Neural cell (in vitro differentiated cells): ENCODE measurements at regions not wholly inside any gene's neighbourhood (a gene's known extent, or its start where the extent isn't known, plus 50 kb on each side); places are given as distances from the start of the nearest gene placed in this dataset.

ENCODE experiments used
- H2AFZ ChIP-seq: fragments of 200-600, 300-800 bp; sonication (generic), shearing (Covaris generic); 2 replicates; pipeline ENCODE4 v1.6.0; 2014; ENCODE audit warnings: low read depth, mild to moderate bottlenecking, antibody characterized with exemption, low read length, moderate library complexity
- H3F3A ChIP-seq: fragments of 200-600 bp; shearing (Covaris generic); 2 replicates; pipeline ENCODE4 v1.6.1; 2016; ENCODE audit warnings: mild to moderate bottlenecking, moderate library complexity, mixed read lengths, antibody characterized with exemption, low read length; ENCODE audit not compliant: insufficient read depth, poor library complexity, severe bottlenecking
- H3K27ac ChIP-seq: fragments of 200-600, 300-800 bp; sonication (generic), shearing (Covaris generic); 2 replicates; pipeline ENCODE4 v1.5.1; 2014; ENCODE audit warnings: mild to moderate bottlenecking, low read length, moderate library complexity
- H3K27me3 ChIP-seq: fragments of 300-800, 200-600 bp; sonication (generic), shearing (Covaris generic); 2 replicates; pipeline ENCODE4 v1.6.0; 2014; ENCODE audit warnings: mild to moderate bottlenecking, low read depth, low read length, moderate library complexity; ENCODE audit not compliant: insufficient read depth
- H3K36me3 ChIP-seq: fragments of 300-800, 200-600 bp; sonication (generic), shearing (Covaris generic); 2 replicates; pipeline ENCODE4 v1.5.1; 2014; ENCODE audit warnings: mild to moderate bottlenecking, antibody characterized with exemption, low read length, moderate library complexity; ENCODE audit not compliant: insufficient read depth
- H3K4me2 ChIP-seq: fragments of 300-800, 200-600 bp; sonication (generic), shearing (Covaris generic); 2 replicates; pipeline ENCODE4 v1.6.0; 2014; ENCODE audit warnings: mild to moderate bottlenecking, low read length
- H3K4me3 ChIP-seq: fragments of 300-800, 200-600 bp; sonication (generic), shearing (Covaris generic); 2 replicates; pipeline ENCODE4 v1.5.1; 2014; ENCODE audit warnings: mild to moderate bottlenecking, low read length, moderate library complexity
- H3K79me2 ChIP-seq: fragments of 200-600 bp; shearing (Covaris generic); replicated peaks from 2 replicates; pipeline ENCODE4 v1.6.0; 2014; ENCODE audit warnings: mild to moderate bottlenecking, low read length, moderate library complexity; ENCODE audit not compliant: insufficient read depth
- H3K9ac ChIP-seq: fragments of 300-800, 200-600 bp; sonication (generic), shearing (Covaris generic); 2 replicates; pipeline ENCODE4 v1.6.1; 2016; ENCODE audit warnings: mild to moderate bottlenecking, low read length, mixed read lengths
- H3K9me2 ChIP-seq: fragments of 200-600 bp; shearing (Covaris generic); 2 replicates; pipeline ENCODE4 v1.6.1; 2016; ENCODE audit warnings: mild to moderate bottlenecking, low read length, mixed read lengths; ENCODE audit not compliant: insufficient read depth
- H3K9me3 ChIP-seq: fragments of 200-600, 300-800 bp; sonication (generic), shearing (Covaris generic); 2 replicates; pipeline ENCODE4 v1.6.1; 2016; ENCODE audit warnings: mild to moderate bottlenecking, mixed run types, low read length, moderate library complexity, mixed read lengths
- H4K20me1 ChIP-seq: fragments of 200-600 bp; shearing (Covaris generic); 2 replicates; pipeline ENCODE4 v1.6.1; 2016; ENCODE audit warnings: mild to moderate bottlenecking, mixed run types; ENCODE audit not compliant: insufficient read depth
- EP300 ChIP-seq: fragments of 450-650 bp; conservative IDR thresholded peaks from 2 replicates; pipeline ENCODE4 v1.6.1; 2014; ENCODE audit warnings: antibody characterized with exemption, mild to moderate bottlenecking, moderate library complexity; ENCODE audit not compliant: poor library complexity, severe bottlenecking
- EZH2 ChIP-seq: fragments of 200-600, 300-800 bp; shearing (Covaris generic), sonication (generic); IDR thresholded peaks from 2 replicates; pipeline ENCODE4 v1.6.1; 2014; ENCODE audit warnings: antibody characterized with exemption, low read length, borderline replicate concordance, mild to moderate bottlenecking; ENCODE audit not compliant: insufficient read depth, poor library complexity, severe bottlenecking
- MXI1 ChIP-seq: fragments of 450-650 bp; conservative IDR thresholded peaks from 2 replicates; pipeline ENCODE4 v1.6.1; 2014; ENCODE audit warnings: antibody characterized with exemption, mild to moderate bottlenecking; ENCODE audit not compliant: poor library complexity, severe bottlenecking
- POLR2AphosphoS5 ChIP-seq: IDR thresholded peaks from 2 replicates; pipeline ENCODE4 v1.6.1; 2012
- RAD21 ChIP-seq: fragments of 450-650 bp; conservative IDR thresholded peaks from 2 replicates; pipeline ENCODE4 v1.6.1; 2014; ENCODE audit warnings: antibody characterized with exemption, mild to moderate bottlenecking, moderate library complexity
- SMC3 ChIP-seq: fragments of 450-650 bp; conservative IDR thresholded peaks from 2 replicates; pipeline ENCODE4 v1.6.1; 2014; ENCODE audit warnings: antibody characterized with exemption, mild to moderate bottlenecking, moderate library complexity; ENCODE audit not compliant: poor library complexity
- TAF1 ChIP-seq: IDR thresholded peaks from 2 replicates; pipeline ENCODE4 v1.6.1; 2012; ENCODE audit warnings: low read depth
- TF ChIP-seq, protein P1 (sequence below): IDR thresholded peaks from 2 replicates; pipeline ENCODE4 v1.6.1; 2012; ENCODE audit warnings: borderline replicate concordance
- TF ChIP-seq, protein P2 (sequence below): fragments of 450-650 bp; IDR thresholded peaks from 2 replicates; pipeline ENCODE4 v1.5.1; 2014; ENCODE audit warnings: antibody characterized with exemption, mild to moderate bottlenecking, moderate library complexity; ENCODE audit not compliant: poor library complexity, severe bottlenecking

DNA sequence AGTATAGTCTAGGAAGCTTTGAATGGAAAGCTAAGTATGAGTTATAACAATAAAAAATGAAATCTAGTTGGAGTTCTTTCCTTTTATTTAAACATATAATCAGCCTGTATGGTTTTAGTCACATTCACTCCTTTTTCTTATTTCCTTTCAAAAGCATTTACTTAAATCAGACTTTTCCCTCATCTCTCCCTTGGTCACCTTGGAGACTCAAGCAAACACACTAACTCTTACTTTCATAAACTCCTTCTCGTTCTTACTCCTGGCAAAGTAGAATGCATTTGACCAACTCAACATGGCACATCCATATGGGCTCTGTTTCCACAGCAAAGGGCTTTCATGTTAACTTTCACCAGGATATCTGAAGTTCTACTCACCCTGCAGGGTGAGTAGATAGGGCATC lies 400.0 kb downstream of the LMO7 start:
- Histone ChIP-seq H3K9me3 (peaks cover 4% of the 10 kb centered on the region), H3K36me3 (no peaks in the 10 kb centered on the region), H2AFZ (no peak overlapping the region), H3K9me2 (no peaks in the 10 kb centered on the region), H3K4me3 (no peak overlapping the region), H3K9ac (no peak overlapping the region), H3K27ac (no peak overlapping the region), H3K27me3 (no peaks in the 10 kb centered on the region), H4K20me1 (no peaks in the 10 kb centered on the region), H3F3A (no peaks in the 10 kb centered on the region), H3K4me2 (no peak overlapping the region), H3K79me2 (no peaks in the 10 kb centered on the region)
- TF ChIP-seq MXI1 = no peak
- TF ChIP-seq, protein P1, sequence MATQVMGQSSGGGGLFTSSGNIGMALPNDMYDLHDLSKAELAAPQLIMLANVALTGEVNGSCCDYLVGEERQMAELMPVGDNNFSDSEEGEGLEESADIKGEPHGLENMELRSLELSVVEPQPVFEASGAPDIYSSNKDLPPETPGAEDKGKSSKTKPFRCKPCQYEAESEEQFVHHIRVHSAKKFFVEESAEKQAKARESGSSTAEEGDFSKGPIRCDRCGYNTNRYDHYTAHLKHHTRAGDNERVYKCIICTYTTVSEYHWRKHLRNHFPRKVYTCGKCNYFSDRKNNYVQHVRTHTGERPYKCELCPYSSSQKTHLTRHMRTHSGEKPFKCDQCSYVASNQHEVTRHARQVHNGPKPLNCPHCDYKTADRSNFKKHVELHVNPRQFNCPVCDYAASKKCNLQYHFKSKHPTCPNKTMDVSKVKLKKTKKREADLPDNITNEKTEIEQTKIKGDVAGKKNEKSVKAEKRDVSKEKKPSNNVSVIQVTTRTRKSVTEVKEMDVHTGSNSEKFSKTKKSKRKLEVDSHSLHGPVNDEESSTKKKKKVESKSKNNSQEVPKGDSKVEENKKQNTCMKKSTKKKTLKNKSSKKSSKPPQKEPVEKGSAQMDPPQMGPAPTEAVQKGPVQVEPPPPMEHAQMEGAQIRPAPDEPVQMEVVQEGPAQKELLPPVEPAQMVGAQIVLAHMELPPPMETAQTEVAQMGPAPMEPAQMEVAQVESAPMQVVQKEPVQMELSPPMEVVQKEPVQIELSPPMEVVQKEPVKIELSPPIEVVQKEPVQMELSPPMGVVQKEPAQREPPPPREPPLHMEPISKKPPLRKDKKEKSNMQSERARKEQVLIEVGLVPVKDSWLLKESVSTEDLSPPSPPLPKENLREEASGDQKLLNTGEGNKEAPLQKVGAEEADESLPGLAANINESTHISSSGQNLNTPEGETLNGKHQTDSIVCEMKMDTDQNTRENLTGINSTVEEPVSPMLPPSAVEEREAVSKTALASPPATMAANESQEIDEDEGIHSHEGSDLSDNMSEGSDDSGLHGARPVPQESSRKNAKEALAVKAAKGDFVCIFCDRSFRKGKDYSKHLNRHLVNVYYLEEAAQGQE = no peak
- TF ChIP-seq RAD21 = no peak
- TF ChIP-seq EZH2 = no peak

DNA sequence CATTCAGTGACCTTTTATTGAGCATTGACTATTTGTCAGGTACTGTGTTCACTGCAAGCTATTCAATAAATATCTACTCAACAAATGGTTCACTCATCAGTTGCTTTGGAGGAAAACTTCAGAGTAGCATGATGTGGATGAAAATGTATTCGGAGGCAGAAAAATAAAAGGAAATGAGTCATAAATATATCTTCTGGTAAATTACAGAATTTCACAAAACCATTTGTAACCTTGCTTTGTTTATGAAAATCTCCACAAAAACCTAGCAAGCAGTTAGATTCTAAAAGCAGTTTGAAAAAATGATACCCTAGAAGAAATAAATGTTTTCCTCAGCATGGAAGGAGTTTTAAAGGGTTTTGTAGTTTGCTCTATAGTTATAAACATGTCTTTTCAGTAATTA lies 399.6 kb downstream of the LMO7 start:
- no peaks in the 10 kb centered on the region for H4K20me1 ChIP-seq
- no peak overlapping the region for H3K4me2 ChIP-seq

DNA sequence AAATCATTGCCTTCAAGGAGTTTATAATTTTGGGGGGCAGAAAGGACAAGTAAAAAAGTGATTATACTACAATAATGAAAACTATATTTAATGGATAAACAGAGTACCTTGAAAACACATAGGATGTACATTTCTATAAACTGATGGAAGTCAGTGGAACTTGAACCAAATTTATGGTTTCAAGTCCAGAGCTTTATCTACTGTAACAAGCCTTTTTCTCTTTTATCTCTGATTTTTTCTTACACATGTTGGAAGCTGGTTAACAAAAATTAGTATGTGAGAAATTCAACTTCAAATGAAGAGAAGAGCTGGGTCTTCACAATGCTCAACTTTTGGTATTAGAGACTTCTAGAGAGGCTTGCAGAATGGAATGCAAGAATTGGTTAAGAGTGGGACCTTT lies 393.6 kb downstream of the LMO7 start:
- no peak overlapping the region for H2AFZ ChIP-seq
- no peak overlapping the region for H3K27ac ChIP-seq
- H3K36me3 ChIP-seq = no peaks in the 10 kb centered on the region
- no peaks in the 10 kb centered on the region for H4K20me1 ChIP-seq
- no peaks in the 10 kb centered on the region for H3K9me2 ChIP-seq
- no peak overlapping the region for H3K9ac ChIP-seq
- TF ChIP-seq EP300 (no peak), TAF1 (no peak), POLR2AphosphoS5 (no peak), MXI1 (no peak), EZH2 (no peak), SMC3 (no peak), RAD21 (no peak)
- TF ChIP-seq, protein P2, sequence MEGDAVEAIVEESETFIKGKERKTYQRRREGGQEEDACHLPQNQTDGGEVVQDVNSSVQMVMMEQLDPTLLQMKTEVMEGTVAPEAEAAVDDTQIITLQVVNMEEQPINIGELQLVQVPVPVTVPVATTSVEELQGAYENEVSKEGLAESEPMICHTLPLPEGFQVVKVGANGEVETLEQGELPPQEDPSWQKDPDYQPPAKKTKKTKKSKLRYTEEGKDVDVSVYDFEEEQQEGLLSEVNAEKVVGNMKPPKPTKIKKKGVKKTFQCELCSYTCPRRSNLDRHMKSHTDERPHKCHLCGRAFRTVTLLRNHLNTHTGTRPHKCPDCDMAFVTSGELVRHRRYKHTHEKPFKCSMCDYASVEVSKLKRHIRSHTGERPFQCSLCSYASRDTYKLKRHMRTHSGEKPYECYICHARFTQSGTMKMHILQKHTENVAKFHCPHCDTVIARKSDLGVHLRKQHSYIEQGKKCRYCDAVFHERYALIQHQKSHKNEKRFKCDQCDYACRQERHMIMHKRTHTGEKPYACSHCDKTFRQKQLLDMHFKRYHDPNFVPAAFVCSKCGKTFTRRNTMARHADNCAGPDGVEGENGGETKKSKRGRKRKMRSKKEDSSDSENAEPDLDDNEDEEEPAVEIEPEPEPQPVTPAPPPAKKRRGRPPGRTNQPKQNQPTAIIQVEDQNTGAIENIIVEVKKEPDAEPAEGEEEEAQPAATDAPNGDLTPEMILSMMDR = no peak
- TF ChIP-seq, protein P1 = no peak
- no peaks in the 10 kb centered on the region for H3K9me3 ChIP-seq
- H3K79me2 ChIP-seq = no peaks in the 10 kb centered on the region
- no peaks in the 10 kb centered on the region for H3F3A ChIP-seq
- H3K4me2 ChIP-seq = no peak overlapping the region
- no peak overlapping the region for H3K4me3 ChIP-seq
- no peaks in the 10 kb centered on the region for H3K27me3 ChIP-seq

More for the DNA sequence above, 399.6 kb downstream of the LMO7 start:
- no peaks in the 10 kb centered on the region for H3K79me2 ChIP-seq
- peaks cover 2% of the 10 kb centered on the region for H3K9me3 ChIP-seq
- H2AFZ ChIP-seq = no peak overlapping the region
- no peaks in the 10 kb centered on the region for H3K27me3 ChIP-seq
- no peak overlapping the region for H3K27ac ChIP-seq
- no peaks in the 10 kb centered on the region for H3F3A ChIP-seq
- H3K4me3 ChIP-seq = no peak overlapping the region
- H3K9ac ChIP-seq = no peak overlapping the region
- no peak for TF ChIP-seq POLR2AphosphoS5
- H3K36me3 ChIP-seq = no peaks in the 10 kb centered on the region
- no peaks in the 10 kb centered on the region for H3K9me2 ChIP-seq
